Astrocyte (in vitro differentiated cells and primary cell): ENCODE measurements at regions not wholly inside any gene's neighbourhood (a gene's known extent, or its start where the extent isn't known, plus 50 kb on each side); places are given as distances from the start of the nearest gene placed in this dataset.
A peak's percentile ranks its signal among the peaks of the same experiment; 100 is the strongest.

Experiments used
- DNase-seq: peaks from one replicate; pipeline ENCODE4 v3.0.0-alpha.2; 2010; ENCODE audit warnings: low read depth
- FAIRE-seq: peaks from 2 replicates; lab custom pipeline; 2011; peaks lifted over from hg19 to GRCh38; lab: Jason Lieb, UNC
- H2AFZ ChIP-seq: 2 replicates; pipeline ENCODE4 v1.6.0; 2012; ENCODE audit warnings: low read depth, low read length, inconsistent platforms
- H3K27ac ChIP-seq: 2 replicates; pipeline ENCODE4 v1.5.1; 2011; ENCODE audit warnings: low read depth, low read length, inconsistent platforms
- H3K27me3 ChIP-seq: 2 replicates; pipeline ENCODE4 v1.6.0; 2011; ENCODE audit warnings: low read length, inconsistent platforms; ENCODE audit not compliant: insufficient read depth
- H3K36me3 ChIP-seq: 2 replicates; pipeline ENCODE4 v1.5.1; 2011; ENCODE audit warnings: low read length, inconsistent platforms; ENCODE audit not compliant: insufficient read depth
- H3K4me1 ChIP-seq: 2 replicates; pipeline ENCODE4 v1.5.1; 2011; ENCODE audit warnings: low read length, inconsistent platforms; ENCODE audit not compliant: insufficient read depth
- H3K4me2 ChIP-seq: 2 replicates; pipeline ENCODE4 v1.6.0; 2012; ENCODE audit warnings: low read length, inconsistent platforms
- H3K4me3 ChIP-seq: 2 replicates; pipeline ENCODE4 v1.5.1; 2011; ENCODE audit warnings: low read depth, mild to moderate bottlenecking, low read length, inconsistent platforms; ENCODE audit not compliant: insufficient read depth
- H3K79me2 ChIP-seq: 2 replicates; pipeline ENCODE4 v1.6.0; 2012; ENCODE audit warnings: mild to moderate bottlenecking, low read length, inconsistent platforms; ENCODE audit not compliant: insufficient read depth
- H3K9ac ChIP-seq: 2 replicates; pipeline ENCODE4 v1.6.0; 2012; ENCODE audit warnings: mild to moderate bottlenecking, low read length, inconsistent platforms
- H3K9me3 ChIP-seq: 2 replicates; pipeline ENCODE4 v1.5.1; 2012; ENCODE audit warnings: low read depth, mild to moderate bottlenecking, low read length, inconsistent platforms; ENCODE audit not compliant: insufficient read depth
- H4K20me1 ChIP-seq: 2 replicates; pipeline ENCODE4 v1.6.0; 2012; ENCODE audit warnings: low read length, inconsistent platforms; ENCODE audit not compliant: insufficient read depth
- H3K27ac Mint-ChIP-seq: one replicate; pipeline ENCODE4 v1.8.0; 2021; ENCODE audit warnings: mild to moderate bottlenecking, mixed read lengths; ENCODE audit not compliant: unreplicated experiment
- H3K27me3 Mint-ChIP-seq: one replicate; pipeline ENCODE4 v1.8.0; 2021; ENCODE audit warnings: low read depth, mixed read lengths; ENCODE audit not compliant: unreplicated experiment
- H3K36me3 Mint-ChIP-seq: one replicate; pipeline ENCODE4 v1.8.0; 2021; ENCODE audit warnings: low read depth, mixed read lengths; ENCODE audit not compliant: unreplicated experiment
- H3K4me1 Mint-ChIP-seq: one replicate; pipeline ENCODE4 v1.8.0; 2021; ENCODE audit warnings: low read depth, mixed read lengths; ENCODE audit not compliant: unreplicated experiment
- H3K4me3 Mint-ChIP-seq: one replicate; pipeline ENCODE4 v1.8.0; 2021; ENCODE audit warnings: mild to moderate bottlenecking, moderate library complexity, mixed read lengths; ENCODE audit not compliant: unreplicated experiment
- H3K9me3 Mint-ChIP-seq: one replicate; pipeline ENCODE4 v1.8.0; 2021; ENCODE audit warnings: mild to moderate bottlenecking, mixed read lengths; ENCODE audit not compliant: unreplicated experiment
- CTCF ChIP-seq: IDR thresholded peaks from 2 replicates; pipeline ENCODE4 v1.5.1; 2011; ENCODE audit warnings: low read depth, mild to moderate bottlenecking, inconsistent platforms, low read length, moderate library complexity; ENCODE audit not compliant: insufficient read depth
- EZH2 ChIP-seq: IDR thresholded peaks from 2 replicates; pipeline ENCODE4 v1.6.1; 2012; ENCODE audit warnings: mild to moderate bottlenecking, low read length, inconsistent platforms; ENCODE audit not compliant: insufficient read depth

- Histone ChIP-seq H2AFZ (no peak overlapping the region), H3K79me2 (no peaks in the 10 kb centered on the region), H3K27me3 (no peaks in the 10 kb centered on the region), H3K36me3 (no peaks in the 10 kb centered on the region), H3K27ac (no peak overlapping the region), H3K9me3 (no peaks in the 10 kb centered on the region), H3K4me3 (no peak overlapping the region), H4K20me1 (no peaks in the 10 kb centered on the region), H3K4me2 (no peak overlapping the region), H3K4me1 (no peaks in the 10 kb centered on the region), H3K9ac (no peak overlapping the region)
- DNase-seq (peak; percentile 70), FAIRE-seq (no peak)
- Mint-ChIP-seq H3K9me3 (peaks cover 4% of the 10 kb centered on the region), H3K36me3 (no peaks in the 10 kb centered on the region), H3K27ac (no peak overlapping the region), H3K4me3 (no peak overlapping the region), H3K27me3 (no peaks in the 10 kb centered on the region), H3K4me1 (no peaks in the 10 kb centered on the region)
- TF ChIP-seq EZH2 (no peak), CTCF (no peak)
Measured at GRCh38 chr9:115456515-115456914, 338.6 kb upstream of the TNC start.

GRCh38 chr9:115461280-115461679 lies 343.3 kb upstream of the TNC start:
- no peak for FAIRE-seq
- Histone ChIP-seq H2AFZ (no peak overlapping the region), H3K27ac (no peak overlapping the region), H3K4me2 (no peak overlapping the region), H3K9me3 (no peaks in the 10 kb centered on the region), H3K9ac (no peak overlapping the region), H3K36me3 (no peaks in the 10 kb centered on the region), H3K4me3 (no peak overlapping the region), H3K79me2 (no peaks in the 10 kb centered on the region), H3K4me1 (no peaks in the 10 kb centered on the region), H4K20me1 (no peaks in the 10 kb centered on the region), H3K27me3 (no peaks in the 10 kb centered on the region)
- no peaks in the 10 kb centered on the region for H3K27me3 Mint-ChIP-seq
- H3K4me3 Mint-ChIP-seq, result no peak overlapping the region
- DNase-seq, result no peak
- H3K27ac Mint-ChIP-seq, result no peak overlapping the region
- no peaks in the 10 kb centered on the region for H3K36me3 Mint-ChIP-seq
- peaks cover 4% of the 10 kb centered on the region for H3K9me3 Mint-ChIP-seq
- H3K4me1 Mint-ChIP-seq, result no peaks in the 10 kb centered on the region
- TF ChIP-seq EZH2 (no peak), CTCF (no peak)

- Histone ChIP-seq H3K79me2 (no peaks in the 10 kb centered on the region), H3K36me3 (no peaks in the 10 kb centered on the region), H3K9me3 (no peaks in the 10 kb centered on the region), H3K9ac (no peak overlapping the region), H3K4me1 (no peaks in the 10 kb centered on the region), H3K4me3 (no peak overlapping the region), H4K20me1 (no peaks in the 10 kb centered on the region), H2AFZ (no peak overlapping the region), H3K27me3 (no peaks in the 10 kb centered on the region), H3K27ac (no peak overlapping the region), H3K4me2 (no peak overlapping the region)
- FAIRE-seq, result no peak
- Mint-ChIP-seq H3K4me3 (no peak overlapping the region), H3K4me1 (no peaks in the 10 kb centered on the region), H3K27ac (no peak overlapping the region), H3K36me3 (no peaks in the 10 kb centered on the region), H3K9me3 (peaks cover 4% of the 10 kb centered on the region), H3K27me3 (no peaks in the 10 kb centered on the region)
- TF ChIP-seq EZH2 (no peak), CTCF (no peak)
- no peak for DNase-seq
Measured at GRCh38 chr9:115462623-115463022, 344.7 kb upstream of the TNC start.
